ENCODE measurements at regions not wholly inside any gene's neighbourhood (a gene's known extent, or its start where the extent isn't known, plus 50 kb on each side); places are given as distances from the start of the nearest gene placed in this dataset.

- 89% methylated on average over 6 of the region's 6 CpGs; no CpG with 5 or more reads in 1 of the 2 experiments for WGBS, 2 experiments (ENCODE audit: extremely low coverage in 1 of 2, insufficient coverage in 1 of 2, insufficient read length in 1 of 2, insufficient replicate concordance in 2 of 2, low coverage in 1 of 2, low lambda C conversion rate in 2 of 2, missing lambda C conversion rate in 1 of 2)
- peaks cover 0 to 4% (median 0%) of the 10 kb centered on the region in 4 experiments; a peak in 2 of 7 replicates for H3K4me1 ChIP-seq (replicated peaks in 1 of 4; ENCODE audit: control insufficient read depth in 3 of 4, insufficient read depth in 4 of 4, low read length in 3 of 4)
- H4K91ac ChIP-seq (replicated peaks; ENCODE audit: insufficient read length, low read length): no peak overlapping the region
- H3K27me3 ChIP-seq (replicated peaks in 1 of 4; ENCODE audit: control insufficient read depth in 3 of 4, extremely low read depth in 1 of 4, insufficient read depth in 3 of 4, low read length in 3 of 4): no peaks in the 10 kb centered on the region
- ChIA-PET POLR2A (ENCODE audit: partially characterized antibody) (interaction anchor here (1.0 kb wide), 1 partner anchor 34 kb away, joined by 3 read pairs; no protein-coding TSS in a partner anchor), CTCF (ENCODE audit: partially characterized antibody) (interaction anchor here (1.4 kb wide), 1 partner anchor 66 kb away, joined by 3 read pairs; no protein-coding TSS in a partner anchor)
- H3K14ac ChIP-seq (ENCODE audit: insufficient read length): no peak overlapping the region
- H3K4me3 ChIP-seq (ENCODE audit: extremely low read depth in 1 of 4, insufficient read depth in 2 of 4, low read depth in 3 of 4, low read length in 4 of 4): no peak overlapping the region
- H3K36me3 ChIP-seq (ENCODE audit: control insufficient read depth in 2 of 4, insufficient read depth in 4 of 4, low read length in 3 of 4): no peaks in the 10 kb centered on the region
- no peak for FAIRE-seq
- DNase-seq (ENCODE audit: low read depth in 1 of 2, low spot score in 2 of 2): peak in 1 of 2 experiments; percentile 37
- H2AFZ ChIP-seq (ENCODE audit: low read length): no peak overlapping the region
- TF ChIP-seq ASH2L (IDR thresholded peaks at IDR 0.05; ENCODE audit: low read length): no peak
- no peak for TF ChIP-seq KDM5A (IDR thresholded peaks at IDR 0.05; ENCODE audit: low read length)
- H2BK5ac ChIP-seq (ENCODE audit: low read depth, low read length): no peak overlapping the region
- no peaks in the 10 kb centered on the region for H4K20me1 ChIP-seq (replicated peaks in 1 of 2; ENCODE audit: control insufficient read depth in 1 of 2, insufficient read depth in 2 of 2, low read length in 2 of 2)
- no peak overlapping the region for H4K5ac ChIP-seq (ENCODE audit: insufficient read length, low read depth, low read length)
- H3K4ac ChIP-seq (replicated peaks; ENCODE audit: insufficient read length, low read depth, low read length): no peak overlapping the region
- no peaks in the 10 kb centered on the region for H3K23me2 ChIP-seq (ENCODE audit: low read depth, low read length)
- H3K23ac ChIP-seq (ENCODE audit: insufficient read length): no peak overlapping the region
- no peak overlapping the region for H3K4me2 ChIP-seq (ENCODE audit: insufficient read depth in 1 of 2, low read depth in 2 of 2, low read length in 2 of 2)
- H3K79me2 ChIP-seq (ENCODE audit: control insufficient read depth in 1 of 2, insufficient read depth in 2 of 2, low read length in 2 of 2): no peaks in the 10 kb centered on the region
- no peak overlapping the region for H2BK120ac ChIP-seq (replicated peaks; ENCODE audit: low read depth, low read length)
- H2BK20ac ChIP-seq (ENCODE audit: low read length): no peak overlapping the region
- H3K9ac ChIP-seq (replicated peaks in 1 of 4; ENCODE audit: extremely low read depth in 1 of 4, low read depth in 3 of 4, low read length in 3 of 4): no peak overlapping the region
- H3K27ac ChIP-seq (ENCODE audit: low read depth, low read length): no peak overlapping the region
- H4K8ac ChIP-seq (ENCODE audit: extremely low read depth, insufficient read depth, low read length): no peak overlapping the region
- H3K9me3 ChIP-seq (ENCODE audit: insufficient read depth in 2 of 2, low read depth in 1 of 2, low read length in 1 of 2): no peaks in the 10 kb centered on the region
- H3K79me1 ChIP-seq (ENCODE audit: low read depth, low read length): no peaks in the 10 kb centered on the region
- 0 out of 2 replicates have a peak overlapping the region, but pooled peaks have one; percentile 65 for H2AK5ac ChIP-seq (ENCODE audit: low read depth, low read length)
- no peak overlapping the region for H3K56ac ChIP-seq (replicated peaks; ENCODE audit: insufficient read length, low read depth, low read length)
- no peak overlapping the region for H3K18ac ChIP-seq (ENCODE audit: extremely low read depth, low read length)
- no peak overlapping the region for H2BK12ac ChIP-seq (ENCODE audit: low read depth, low read length)
- no peak overlapping the region for H2BK15ac ChIP-seq (ENCODE audit: low read length)
Measured at GRCh38 chr11:10385696-10386095, 69.4 kb upstream of the AMPD3 start.
